HG03571 (cell line): ENCODE measurements at regions not wholly inside any gene's neighbourhood (a gene's known extent, or its start where the extent isn't known, plus 50 kb on each side); places are given as distances from the start of the nearest gene placed in this dataset.
"Not testable (repeated sequence)": the region's sequence is repeated elsewhere in the genome, so short reads cannot be mapped to it uniquely, and the experiment has no call there.

Experiments
- ATAC-seq: cut with Tn5 transposase; IDR thresholded peaks from one replicate; pipeline ENCODE4 v1.9.1; 2021; ENCODE audit not compliant: unreplicated experiment

- ATAC-seq, result no peak
These were observed 323.3 kb downstream of the CRPPA start for GRCh38 chr7:16098058-16098457.

- ATAC-seq, result no peak
These were observed 326.0 kb downstream of the CRPPA start for GRCh38 chr7:16095171-16095950.

- no peak for ATAC-seq
These were observed 326.7 kb downstream of the CRPPA start for GRCh38 chr7:16094651-16095050.

GRCh38 chr7:16092711-16093110, 328.6 kb downstream of the CRPPA start:
- ATAC-seq, result no peak

- ATAC-seq, result no peak
These were observed 329.5 kb downstream of the CRPPA start for GRCh38 chr7:16091701-16092310.

- no peak for ATAC-seq
These were observed 331.5 kb downstream of the CRPPA start for GRCh38 chr7:16089801-16090200.

GRCh38 chr7:16089191-16089590, 332.1 kb downstream of the CRPPA start:
- ATAC-seq, result no peak

GRCh38 chr7:16086743-16087142, 334.6 kb downstream of the CRPPA start:
- ATAC-seq, result no peak

GRCh38 chr7:16085780-16086179, 335.6 kb downstream of the CRPPA start:
- ATAC-seq, result not testable (repeated sequence)

GRCh38 chr7:16084875-16085274, 336.5 kb downstream of the CRPPA start:
- no peak for ATAC-seq

GRCh38 chr7:16084370-16084769, 337.0 kb downstream of the CRPPA start:
- ATAC-seq, result no peak

- ATAC-seq, result no peak
These were observed 337.4 kb downstream of the CRPPA start for GRCh38 chr7:16083931-16084330.

- ATAC-seq, result no peak
These were observed 341.2 kb downstream of the CRPPA start for GRCh38 chr7:16080131-16080530.

- ATAC-seq, result no peak
These were observed 341.6 kb downstream of the CRPPA start for GRCh38 chr7:16079723-16080122.

- no peak for ATAC-seq
These were observed 343.0 kb downstream of the CRPPA start for GRCh38 chr7:16078076-16078952.

GRCh38 chr7:16071246-16071857, 350.0 kb downstream of the CRPPA start:
- peak; percentile 71 for ATAC-seq

- no peak for ATAC-seq
These were observed 350.5 kb downstream of the CRPPA start for GRCh38 chr7:16070806-16071205.

GRCh38 chr7:16069998-16070397, 351.3 kb downstream of the CRPPA start:
- no peak for ATAC-seq

- ATAC-seq, result no peak
These were observed 353.2 kb downstream of the CRPPA start for GRCh38 chr7:16068183-16068582.

GRCh38 chr7:16067711-16068110, 353.6 kb downstream of the CRPPA start:
- no peak for ATAC-seq

- ATAC-seq, result no peak
These were observed 354.4 kb downstream of the CRPPA start for GRCh38 chr7:16066805-16067459.
